Activated effector memory CD4-positive, alpha-beta T cell treated with anti-CD3 and anti-CD28 coated beads, Interleukin-2, amount 50 U/mL, for 16 hours (primary cell): ENCODE measurements at regions not wholly inside any gene's neighbourhood (a gene's known extent, or its start where the extent isn't known, plus 50 kb on each side); places are given as distances from the start of the nearest gene placed in this dataset.

Experiments
- DNase-seq: peaks from one replicate; pipeline ENCODE4 v3.0.0-alpha.2; 2020

- no peak for DNase-seq
Observed at GRCh38 chr1:232474826-232475225, 155.1 kb downstream of the SIPA1L2 start.

GRCh38 chr1:232473900-232474299 is 156.0 kb downstream of the SIPA1L2 start:
- no peak for DNase-seq

- DNase-seq: no peak
Observed at GRCh38 chr1:232473324-232473723, 156.6 kb downstream of the SIPA1L2 start.

GRCh38 chr1:232472485-232473041 is 157.4 kb downstream of the SIPA1L2 start:
- no peak for DNase-seq

GRCh38 chr1:232471250-232471649 is 158.7 kb downstream of the SIPA1L2 start:
- DNase-seq: no peak

- no peak for DNase-seq
Observed at GRCh38 chr1:232470711-232471110, 159.2 kb downstream of the SIPA1L2 start.

GRCh38 chr1:232468249-232468648 is 161.7 kb downstream of the SIPA1L2 start:
- no peak for DNase-seq

- no peak for DNase-seq
Observed at GRCh38 chr1:232467073-232467760, 162.7 kb downstream of the SIPA1L2 start.

- DNase-seq: no peak
Observed at GRCh38 chr1:232464325-232464724, 165.6 kb downstream of the SIPA1L2 start.

GRCh38 chr1:232463225-232463624 is 166.7 kb downstream of the SIPA1L2 start:
- no peak for DNase-seq

- no peak for DNase-seq
Observed at GRCh38 chr1:232462213-232462612, 167.7 kb downstream of the SIPA1L2 start.

GRCh38 chr1:232459826-232460225 is 170.1 kb downstream of the SIPA1L2 start:
- DNase-seq: no peak

GRCh38 chr1:232459087-232459486 is 170.8 kb downstream of the SIPA1L2 start:
- no peak for DNase-seq

GRCh38 chr1:232457595-232457994 is 172.3 kb downstream of the SIPA1L2 start:
- DNase-seq: no peak

- no peak for DNase-seq
Observed at GRCh38 chr1:232456714-232457113, 173.2 kb downstream of the SIPA1L2 start.

- no peak for DNase-seq
Observed at GRCh38 chr1:232454227-232454886, 175.6 kb downstream of the SIPA1L2 start.

- no peak for DNase-seq
Observed at GRCh38 chr1:232452736-232453440, 177.0 kb downstream of the SIPA1L2 start.

- DNase-seq: no peak
Observed at GRCh38 chr1:232452117-232452516, 177.8 kb downstream of the SIPA1L2 start.

- DNase-seq: no peak
Observed at GRCh38 chr1:232451506-232451905, 178.4 kb downstream of the SIPA1L2 start.

- DNase-seq: no peak
Observed at GRCh38 chr1:232450615-232451014, 179.3 kb downstream of the SIPA1L2 start.

- no peak for DNase-seq
Observed at GRCh38 chr1:232447125-232447524, 182.8 kb downstream of the SIPA1L2 start.

- no peak for DNase-seq
Observed at GRCh38 chr1:232445361-232446106, 184.4 kb downstream of the SIPA1L2 start.

GRCh38 chr1:232443372-232443771 is 186.6 kb downstream of the SIPA1L2 start:
- no peak for DNase-seq
